Heart right ventricle (tissue), 16 donors: ENCODE measurements at regions not wholly inside any gene's neighbourhood (a gene's known extent, or its start where the extent isn't known, plus 50 kb on each side); places are given as distances from the start of the nearest gene placed in this dataset.

Experiments
- ATAC-seq, 8 donors: fragments of 200-7000 bp; cut with Tn5 transposase; one replicate each; pipeline ENCODE4 v1.9.1; 2020; ENCODE audit warnings: mild to moderate bottlenecking in 8 of 8, moderate library complexity in 8 of 8, moderate number of reproducible peaks in 1 of 8
- DNase-seq, 2 donors: peaks; one replicate each; pipeline ENCODE4 v3.0.0-alpha.2; 2020
- H3K27ac ChIP-seq, 10 donors: fragments of 200-600 bp; sonication (generic) in 2 of 10; one replicate each; pipeline versions ENCODE4 v1.5.0 to v1.8.0; 2020 to 2022; ENCODE audit warnings: mild to moderate bottlenecking in 3 of 10
- H3K27me3 ChIP-seq, 7 donors: fragments of 200-600 bp; one replicate each; pipeline ENCODE4 v1.8.0; 2021 to 2022; ENCODE audit warnings: mild to moderate bottlenecking in 2 of 7
- H3K36me3 ChIP-seq, 9 donors: fragments of 200-600 bp; sonication (generic) in 1 of 9; one replicate each; pipeline versions ENCODE4 v1.5.0 to v1.8.0; 2020 to 2022; ENCODE audit warnings: mild to moderate bottlenecking in 2 of 9
- H3K4me1 ChIP-seq, 9 donors: fragments of 200-600 bp; sonication (generic) in 1 of 9; one replicate each; pipeline versions ENCODE4 v1.5.0 to v1.8.0; 2020 to 2022; ENCODE audit warnings: mild to moderate bottlenecking in 4 of 9
- H3K4me3 ChIP-seq, 10 donors: fragments of 200-600 bp; sonication (generic) in 2 of 10; one replicate each; pipeline versions ENCODE4 v1.5.0 to v1.8.0; 2020 to 2022; ENCODE audit warnings: mild to moderate bottlenecking in 7 of 10, moderate library complexity in 2 of 10
- H3K9me3 ChIP-seq, 11 donors: fragments of 200-600 bp in 10 of 11; sonication (generic) in 2 of 11; one replicate each; pipeline versions ENCODE4 v1.5.0 to v1.8.0; 2013 to 2022; ENCODE audit warnings: mild to moderate bottlenecking in 2 of 11, control low read depth in 1 of 11, moderate library complexity in 1 of 11
- CTCF ChIP-seq, 9 donors: fragments of 200-600 bp; sonication (generic) in 2 of 9; IDR thresholded peaks; one replicate each; pipeline versions ENCODE4 v1.5.0 to v1.8.0; 2021 to 2022; ENCODE audit warnings: antibody characterized with exemption in 9 of 9, mild to moderate bottlenecking in 5 of 9, moderate library complexity in 1 of 9
- WGBS, 2 donors: extraction: QIAGEN DNeasy Blood & Tissue Kit; methylation state at CpG; one replicate each; pipeline ENCODE4 v1.1.7; 2013; ENCODE audit warnings: inconsistent platforms in 1 of 2; 5-methylcytosine and 5-hydroxymethylcytosine counted together
- intact Hi-C, 10 donors: fragments of 100-400 bp; cut with DNase I; formaldehyde crosslinking; loops; one replicate each; pipeline versions ENCODE4 v1.11.1 to v1.14.2; 2022
- donor health status: Arrhythmogenic right ventricular cardiomyopathy.
- donor health status: ischemic (EF 13 %, LVEDD 7.1; RV severe dilation, severe dysfunction).
- donor health status: healthy with polysubstance abuse.
- donor health status: DM: no; HTN: yes; CAD: no.
- donor health status: DM: no; HTN: no; CAD: no.
- donor health status: ischemic (EF 25% LVEDD 6.9; RV normal size, moderate dysfunction).
- donor health status: ischemic (EF 25% LVEDD 5.7; RV mildly dilated, moderate dysfunction).
- donor health status: healthy.
- donor health status: DM: yes; HTN: yes; CAD: no.
- donor health status: Ischemic cardiomyopathy.
- donor health status: ischemic (EF 35%, LVEDD 5.7; RV mildly dilated, moderate dysfunction).
- donor health status: nonischemic (EF 11% LVEDD 7.7; RV severe dilation, severe dysfunction).
- donor health status: DM: yes; HTN: yes; CAD: no.
- donor health status: PGD.
- donor health status: ischemic (EF 29% LVEDD 5.4; RV normal size, mild dysfunction).
- donor health status: nonischemic (EF 23%, LVEDD 6.1; RV moderate dilation, normal function).

- H3K27me3 ChIP-seq: no peaks in the 10 kb centered on the region
- peaks cover 0 to 3% (median 0%) of the 10 kb centered on the region in 9 donors for H3K4me1 ChIP-seq
- intact Hi-C loops: no loop called here
- 64 to 69% methylated on average over 2 of the region's 2 CpGs for WGBS, 2 donors
- H3K4me3 ChIP-seq: no peak overlapping the region
- H3K27ac ChIP-seq: peak overlapping the region in 2 of 10 donors; percentile 43 to 55
- no peaks in the 10 kb centered on the region for H3K36me3 ChIP-seq
- DNase-seq: no peak
- H3K9me3 ChIP-seq: no peaks in the 10 kb centered on the region
- peak in 4 of 8 donors; percentile 24 to 93 (median 40) for ATAC-seq
- no peak for TF ChIP-seq CTCF (IDR thresholded peaks at IDR 0.05)
Measured at GRCh38 chr1:78279051-78279450, 211.7 kb upstream of the PTGFR start.

DNA sequence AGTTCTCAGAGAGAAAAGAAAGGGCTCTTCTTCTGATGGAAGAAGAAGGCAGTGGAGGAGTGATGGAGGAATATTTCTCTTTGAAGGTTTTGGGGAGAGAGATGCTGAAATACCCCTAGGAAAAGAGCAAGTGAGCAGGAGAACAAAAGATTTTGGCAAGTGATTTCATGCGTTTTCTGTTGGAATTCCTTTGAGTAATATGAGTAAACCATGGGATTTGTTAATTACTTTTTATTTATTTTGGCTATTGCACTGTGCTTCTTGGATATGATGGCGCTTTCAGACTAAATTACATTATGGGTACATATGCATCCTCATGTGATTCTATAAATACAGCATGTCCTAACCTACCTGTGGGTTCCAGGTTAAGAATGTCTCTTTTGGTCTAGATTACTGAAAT is 210.1 kb upstream of the PTGFR start:
- WGBS, 2 donors: 61 to 75% methylated on average over 2 of the region's 2 CpGs
- Histone ChIP-seq H3K27me3 (no peaks in the 10 kb centered on the region), H3K4me1 (peaks cover 0 to 3% (median 0%) of the 10 kb centered on the region in 9 donors), H3K36me3 (no peaks in the 10 kb centered on the region), H3K27ac (no peak overlapping the region), H3K9me3 (no peaks in the 10 kb centered on the region), H3K4me3 (no peak overlapping the region)
- ATAC-seq (no peak), DNase-seq (no peak)
- TF ChIP-seq CTCF (IDR thresholded peaks at IDR 0.05): no peak
- intact Hi-C loops: no loop called here

DNA sequence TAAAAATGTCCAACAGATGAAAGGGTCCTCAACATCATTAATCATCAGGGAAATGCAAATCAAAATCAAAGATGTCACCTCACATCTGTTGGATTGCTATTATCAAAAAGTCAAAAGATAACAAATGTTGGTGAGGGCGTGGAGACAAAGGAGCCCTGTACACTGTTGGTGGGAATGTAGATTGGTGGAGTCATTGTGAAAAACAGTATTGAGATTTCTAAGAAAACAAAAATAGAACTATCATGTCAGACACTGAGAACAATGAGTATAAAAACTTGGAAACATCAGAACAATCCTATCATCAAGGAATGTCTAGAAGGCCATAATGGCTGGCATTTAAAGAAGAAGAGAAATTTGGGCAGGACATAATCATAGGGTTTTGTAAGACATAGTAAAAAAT is 209.2 kb upstream of the PTGFR start:
- no peak overlapping the region for H3K27ac ChIP-seq
- no peak overlapping the region for H3K4me3 ChIP-seq
- 31 to 57% methylated on average over 1 of the region's 1 CpG for WGBS, 2 donors
- no peak for ATAC-seq
- H3K9me3 ChIP-seq: no peaks in the 10 kb centered on the region
- no peaks in the 10 kb centered on the region for H3K4me1 ChIP-seq
- no peak for TF ChIP-seq CTCF (IDR thresholded peaks at IDR 0.05)
- no peak for DNase-seq
- intact Hi-C loops: no loop called here
- H3K36me3 ChIP-seq: no peaks in the 10 kb centered on the region
- H3K27me3 ChIP-seq: no peaks in the 10 kb centered on the region

GRCh38 chr1:78283691-78284090 is 207.1 kb upstream of the PTGFR start:
- no peak overlapping the region for H3K27ac ChIP-seq
- intact Hi-C loops: no loop called here
- H3K27me3 ChIP-seq: no peaks in the 10 kb centered on the region
- H3K36me3 ChIP-seq: no peaks in the 10 kb centered on the region
- H3K4me1 ChIP-seq: no peaks in the 10 kb centered on the region
- no peaks in the 10 kb centered on the region for H3K9me3 ChIP-seq
- ATAC-seq (no peak), DNase-seq (no peak)
- H3K4me3 ChIP-seq: no peak overlapping the region
- 11 to 15% methylated on average over 2 of the region's 2 CpGs for WGBS, 2 donors
- TF ChIP-seq CTCF (IDR thresholded peaks at IDR 0.05): no peak
